GM18517 (cell line): ENCODE measurements at regions not wholly inside any gene's neighbourhood (a gene's known extent, or its start where the extent isn't known, plus 50 kb on each side); places are given as distances from the start of the nearest gene placed in this dataset.

Experiments used
- ATAC-seq: cut with Tn5 transposase; IDR thresholded peaks from one replicate; pipeline ENCODE4 v1.9.1; 2021; ENCODE audit warnings: mild to moderate bottlenecking, moderate library complexity; ENCODE audit not compliant: unreplicated experiment

GRCh38 chr7:88700725-88701124 is 58.8 kb upstream of the ZNF804B start:
- no peak for ATAC-seq

DNA sequence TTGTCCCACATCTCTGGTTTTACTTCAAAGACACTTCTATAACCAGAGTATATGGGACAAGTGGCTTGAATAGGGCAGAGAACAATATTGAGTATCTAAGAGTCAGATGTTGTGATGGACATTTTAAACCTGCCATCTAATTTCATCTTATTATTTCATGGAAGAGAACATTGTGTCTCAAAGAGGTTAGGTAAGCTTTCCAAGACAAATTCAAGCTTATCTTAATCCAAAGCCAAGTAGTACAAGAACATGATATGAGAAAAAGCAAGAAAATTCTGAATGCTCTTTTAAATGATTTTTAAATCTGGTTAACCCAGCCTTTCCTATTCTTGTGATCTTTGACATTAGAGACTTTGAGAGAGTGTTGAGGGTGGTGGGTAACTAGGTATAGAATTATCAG is 65.3 kb upstream of the ZNF804B start:
- no peak for ATAC-seq

- no peak for ATAC-seq
Observed at GRCh38 chr7:88693131-88693530, 66.4 kb upstream of the ZNF804B start.

DNA sequence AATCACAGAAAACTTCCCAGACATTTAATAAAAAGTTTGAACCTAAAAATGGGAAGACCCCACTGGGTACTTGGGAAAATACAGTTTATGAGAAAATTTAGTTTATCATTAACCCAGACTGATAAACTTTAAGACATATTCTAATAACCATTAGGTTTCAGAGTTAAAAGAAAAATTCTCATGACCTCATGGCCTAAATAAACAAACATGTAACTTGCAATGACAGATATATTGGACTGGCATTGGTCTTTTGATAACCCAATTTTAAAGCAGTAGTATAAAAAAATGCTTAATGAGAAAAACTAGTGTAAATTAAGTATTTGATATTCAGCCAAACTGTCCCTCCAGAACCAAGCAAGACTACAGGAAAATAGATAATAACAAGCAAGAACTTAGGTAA is 67.0 kb upstream of the ZNF804B start:
- no peak for ATAC-seq

- ATAC-seq: no peak
Observed at GRCh38 chr7:88689821-88690220, 69.7 kb upstream of the ZNF804B start.

DNA sequence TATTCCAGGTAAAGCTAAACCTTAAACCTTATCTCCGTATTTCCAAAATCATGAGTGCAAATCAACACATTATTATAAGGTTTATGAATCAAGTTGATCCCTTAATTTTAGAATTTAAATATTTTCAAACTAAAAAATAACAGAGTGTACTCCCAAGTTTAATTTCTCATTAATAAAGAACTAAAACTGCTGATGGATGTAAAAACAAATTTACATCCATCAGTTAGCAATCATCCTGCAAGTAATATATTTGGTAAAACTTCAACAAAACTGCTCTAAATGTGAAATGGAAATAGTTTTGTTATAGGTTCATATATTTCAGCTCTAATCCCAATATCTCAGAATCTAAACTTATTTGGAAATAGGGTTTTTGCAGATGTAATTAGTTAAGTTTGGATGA is 71.3 kb upstream of the ZNF804B start:
- ATAC-seq: no peak

GRCh38 chr7:88686468-88687229 is 72.9 kb upstream of the ZNF804B start:
- ATAC-seq: no peak

DNA sequence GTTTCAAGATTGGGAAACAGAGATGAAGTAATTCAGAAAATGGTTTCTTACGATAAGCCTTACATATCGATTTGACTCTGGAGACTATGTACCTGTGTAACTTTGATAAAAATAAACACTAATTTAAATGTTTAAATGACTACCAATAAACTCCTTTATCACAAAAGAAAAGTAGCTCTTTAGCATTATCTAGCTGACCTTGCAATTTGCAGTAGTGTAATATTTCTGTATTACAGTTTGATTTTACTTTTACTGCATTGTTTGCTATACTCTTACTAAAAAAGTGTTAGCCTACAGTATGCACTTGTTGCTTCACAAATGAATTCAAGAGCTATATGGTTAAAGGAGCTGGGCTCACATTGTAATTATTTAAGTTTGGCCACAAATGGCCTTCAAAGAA is 77.8 kb upstream of the ZNF804B start:
- no peak for ATAC-seq

DNA sequence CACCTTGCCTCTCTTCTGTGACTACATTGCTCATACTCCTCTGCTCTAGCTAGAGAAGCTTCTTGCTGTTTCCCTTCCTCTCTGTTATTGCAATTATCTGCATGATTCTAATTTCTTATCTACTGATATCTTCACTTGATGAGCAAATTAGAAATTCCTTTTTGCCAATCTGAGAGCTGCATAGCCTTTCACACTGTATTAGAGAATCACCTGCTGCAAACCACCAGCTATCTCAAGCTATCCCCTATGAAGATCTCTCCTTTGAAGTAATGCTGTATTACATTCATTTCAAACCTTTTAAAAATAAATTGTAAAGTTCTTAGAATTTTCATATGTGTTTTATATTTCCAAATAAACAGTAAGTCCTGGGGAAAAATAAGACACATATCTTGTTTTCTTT is 89.0 kb upstream of the ZNF804B start:
- ATAC-seq: no peak

- no peak for ATAC-seq
Observed at GRCh38 chr7:88669913-88670312, 89.6 kb upstream of the ZNF804B start.

DNA sequence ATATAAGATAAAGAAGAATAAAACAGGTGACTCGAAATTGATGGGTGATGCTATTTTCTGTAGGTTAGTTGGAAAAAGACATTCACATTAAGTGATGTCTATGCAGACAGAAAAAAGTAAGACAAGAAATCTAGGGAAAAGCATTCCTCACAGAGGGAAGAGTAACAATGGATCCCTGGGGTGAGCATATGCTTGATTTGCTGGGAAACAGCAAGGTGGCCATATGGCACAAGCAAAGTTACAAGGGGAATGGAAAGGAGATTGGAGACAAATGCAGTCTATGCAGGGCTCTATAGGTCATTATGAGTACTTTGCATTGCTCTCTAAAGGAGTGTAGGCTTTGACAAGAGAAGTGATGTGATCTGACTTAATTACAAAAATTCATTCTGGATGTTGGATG is 90.9 kb upstream of the ZNF804B start:
- no peak for ATAC-seq

GRCh38 chr7:88666626-88667025 is 92.9 kb upstream of the ZNF804B start:
- no peak for ATAC-seq

DNA sequence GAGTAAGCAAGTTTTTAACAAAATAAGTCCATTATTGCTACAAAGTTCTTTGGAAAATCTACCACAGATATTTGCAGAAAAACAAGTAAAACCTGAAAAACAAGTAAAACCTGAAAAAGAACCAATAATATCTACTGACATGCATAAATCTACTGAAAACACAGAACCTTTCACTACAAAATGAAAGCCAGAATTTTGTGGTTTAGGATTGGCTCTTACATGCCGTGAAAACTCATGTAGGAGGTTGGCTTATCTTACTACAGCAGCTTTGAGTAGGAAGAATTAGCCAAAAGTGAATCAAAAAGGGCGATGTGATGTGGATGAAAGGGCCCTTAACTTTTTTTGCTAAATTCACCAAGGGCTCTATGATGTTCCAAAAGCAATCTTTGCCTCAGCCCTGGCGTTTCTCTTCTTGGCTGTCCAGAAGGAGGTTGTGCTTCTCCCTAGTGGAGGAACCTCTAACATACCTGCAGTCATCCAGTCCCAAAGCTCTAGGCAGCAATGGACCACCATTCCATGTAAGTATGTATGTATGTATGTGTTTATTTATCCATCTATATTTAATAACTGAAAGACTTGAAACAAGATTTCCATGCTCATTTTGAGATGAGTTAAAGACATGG is 93.5 kb upstream of the ZNF804B start:
- ATAC-seq: no peak

GRCh38 chr7:88664630-88665233 is 94.8 kb upstream of the ZNF804B start:
- ATAC-seq: no peak

GRCh38 chr7:88661921-88662320 is 97.6 kb upstream of the ZNF804B start:
- no peak for ATAC-seq

DNA sequence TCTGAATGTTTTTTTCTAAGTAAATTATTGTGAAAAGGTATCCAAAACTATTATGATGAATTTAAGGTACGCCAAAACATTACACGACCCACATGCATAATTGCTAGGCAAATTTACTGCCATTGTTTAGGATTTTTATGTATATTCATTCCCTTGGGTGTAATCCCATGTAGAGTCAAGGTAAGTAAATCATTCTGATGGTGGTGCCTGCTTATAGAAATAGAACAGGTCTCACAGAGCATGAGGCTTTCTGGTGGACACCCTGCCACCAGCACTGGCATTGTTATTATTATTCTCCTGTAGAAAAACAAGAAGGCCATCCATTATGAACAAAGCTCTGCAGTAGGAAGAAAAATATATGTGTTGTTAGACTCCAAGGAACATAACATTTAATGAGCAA is 111.7 kb upstream of the ZNF804B start:
- no peak for ATAC-seq

GRCh38 chr7:88638583-88638982 is 120.9 kb upstream of the ZNF804B start:
- ATAC-seq: no peak

- no peak for ATAC-seq
Observed at GRCh38 chr7:88637795-88638194, 121.7 kb upstream of the ZNF804B start.

- ATAC-seq: no peak
Observed at GRCh38 chr7:88635149-88635548, 124.4 kb upstream of the ZNF804B start.

GRCh38 chr7:88629559-88629958 is 129.9 kb upstream of the ZNF804B start:
- no peak for ATAC-seq

- ATAC-seq: peak; percentile 100
Observed at GRCh38 chr7:88628363-88629085, 131.0 kb upstream of the ZNF804B start.

GRCh38 chr7:88617185-88617584 is 142.3 kb upstream of the ZNF804B start:
- ATAC-seq: no peak
